NT2/D1 (cell line): ENCODE measurements at regions not wholly inside any gene's neighbourhood (a gene's known extent, or its start where the extent isn't known, plus 50 kb on each side); places are given as distances from the start of the nearest gene placed in this dataset.
"Not testable (repeated sequence)": the region's sequence is repeated elsewhere in the genome, so short reads cannot be mapped to it uniquely, and the experiment has no call there.

ENCODE experiments used
- DNase-seq: peaks from one replicate; pipeline ENCODE4 v3.0.0-alpha.2; 2011; ENCODE audit warnings: low read depth, low spot score
- H3K27me3 ChIP-seq: 2 replicates; pipeline ENCODE4 v1.6.0; 2011; ENCODE audit warnings: mild to moderate bottlenecking; ENCODE audit not compliant: insufficient read length, insufficient read depth
- H3K36me3 ChIP-seq: 2 replicates; pipeline ENCODE4 v1.6.1; 2011; ENCODE audit warnings: mild to moderate bottlenecking, low read length, mixed read lengths; ENCODE audit not compliant: insufficient read depth, insufficient read length
- H3K4me1 ChIP-seq: 2 replicates; pipeline ENCODE4 v1.5.1; 2011; ENCODE audit not compliant: insufficient read depth, insufficient read length
- H3K4me3 ChIP-seq: 2 replicates; pipeline ENCODE4 v1.5.1; 2011; ENCODE audit warnings: low read depth; ENCODE audit not compliant: insufficient read length
- H3K9ac ChIP-seq: 2 replicates; pipeline ENCODE4 v1.6.0; 2011; ENCODE audit warnings: low read depth; ENCODE audit not compliant: insufficient read length
- H3K9me3 ChIP-seq: 2 replicates; pipeline ENCODE4 v1.5.1; 2011; ENCODE audit warnings: mild to moderate bottlenecking, low read length; ENCODE audit not compliant: insufficient read depth
- SUZ12 ChIP-seq: IDR thresholded peaks from 2 replicates; pipeline ENCODE4 v1.6.1; 2011; ENCODE audit not compliant: insufficient read length, insufficient read depth; ENCODE audit errors: extremely low read depth
- YY1 ChIP-seq: IDR thresholded peaks from 2 replicates; pipeline ENCODE4 v1.6.1; 2011; ENCODE audit not compliant: insufficient read length, insufficient read depth
- ZNF274 ChIP-seq: IDR thresholded peaks from 2 replicates; pipeline ENCODE4 v1.6.1; 2011; ENCODE audit warnings: mild to moderate bottlenecking, low read depth, low read length

DNA sequence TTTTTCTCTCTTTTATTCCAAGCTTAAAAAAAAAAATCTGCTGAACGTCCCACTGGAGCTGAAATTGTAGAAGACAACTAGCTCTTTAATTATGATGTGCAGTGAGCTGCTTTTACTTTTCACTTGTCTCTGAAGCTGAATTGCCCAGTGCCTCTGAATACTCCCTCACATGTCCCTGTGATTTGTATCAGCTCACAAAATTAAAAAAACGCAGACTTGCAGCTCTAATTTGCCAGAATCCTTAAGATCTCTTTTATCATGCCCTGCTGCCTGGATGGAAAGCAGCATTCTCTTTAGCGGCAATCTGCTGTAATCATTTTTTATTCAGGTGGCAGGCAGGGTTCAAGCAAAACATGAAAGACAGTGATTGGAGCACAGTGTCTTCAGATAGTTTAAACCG lies 443.8 kb upstream of the SPTLC3 start:
- H3K36me3 ChIP-seq = no peaks in the 10 kb centered on the region
- TF ChIP-seq SUZ12 = no peak
- no peak for TF ChIP-seq YY1
- no peak overlapping the region for H3K9ac ChIP-seq
- no peaks in the 10 kb centered on the region for H3K27me3 ChIP-seq
- H3K9me3 ChIP-seq = no peaks in the 10 kb centered on the region
- H3K4me1 ChIP-seq = no peaks in the 10 kb centered on the region
- no peak overlapping the region for H3K4me3 ChIP-seq
- no peak for DNase-seq

DNA sequence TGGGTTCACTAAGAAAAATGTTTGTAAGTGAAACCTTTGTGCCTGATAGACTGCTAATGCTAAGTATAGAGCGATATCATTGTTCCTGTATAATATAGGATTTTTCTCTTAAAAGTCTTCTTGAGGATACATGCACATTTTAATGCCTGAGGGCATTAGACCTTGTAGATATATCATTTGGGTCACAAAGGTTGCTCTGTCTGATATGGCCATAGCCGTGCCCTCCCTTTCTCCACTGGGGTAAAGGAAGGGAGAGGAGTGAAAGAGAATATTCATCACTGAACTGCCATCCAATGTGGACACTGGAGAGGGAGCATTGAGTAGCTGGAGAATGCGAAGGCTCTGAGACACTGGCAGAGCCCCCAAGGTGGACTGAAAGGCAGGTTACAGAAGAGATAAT lies 442.2 kb upstream of the SPTLC3 start:
- DNase-seq = no peak
- Histone ChIP-seq H3K9ac (no peak overlapping the region), H3K9me3 (no peaks in the 10 kb centered on the region), H3K4me1 (no peaks in the 10 kb centered on the region), H3K36me3 (no peaks in the 10 kb centered on the region), H3K27me3 (no peaks in the 10 kb centered on the region), H3K4me3 (no peak overlapping the region)
- no peak for TF ChIP-seq SUZ12

DNA sequence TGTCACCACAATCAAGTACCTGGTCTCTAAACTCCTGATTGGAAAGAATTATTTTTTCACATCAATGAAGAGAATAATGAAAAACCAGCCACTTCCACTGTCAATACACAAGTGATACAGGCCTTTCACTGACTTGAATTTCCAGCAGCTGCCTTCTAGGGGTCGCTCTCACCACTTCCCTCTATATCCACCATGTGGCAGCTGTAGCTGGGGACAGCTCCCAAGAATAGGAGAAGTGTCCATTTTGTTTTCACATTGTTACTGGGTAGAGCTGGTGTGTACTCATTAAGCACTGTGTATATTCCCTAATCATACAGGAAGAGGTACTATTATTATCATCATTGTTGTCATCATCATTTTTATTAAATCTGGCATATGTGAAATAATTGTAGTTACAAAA lies 438.4 kb upstream of the SPTLC3 start:
- H3K9ac ChIP-seq = no peak overlapping the region
- H3K9me3 ChIP-seq = no peaks in the 10 kb centered on the region
- no peaks in the 10 kb centered on the region for H3K36me3 ChIP-seq
- TF ChIP-seq ZNF274 (no peak), YY1 (no peak), SUZ12 (no peak)
- no peaks in the 10 kb centered on the region for H3K4me1 ChIP-seq
- no peaks in the 10 kb centered on the region for H3K27me3 ChIP-seq
- H3K4me3 ChIP-seq = no peak overlapping the region
- DNase-seq = peak; percentile 51

DNA sequence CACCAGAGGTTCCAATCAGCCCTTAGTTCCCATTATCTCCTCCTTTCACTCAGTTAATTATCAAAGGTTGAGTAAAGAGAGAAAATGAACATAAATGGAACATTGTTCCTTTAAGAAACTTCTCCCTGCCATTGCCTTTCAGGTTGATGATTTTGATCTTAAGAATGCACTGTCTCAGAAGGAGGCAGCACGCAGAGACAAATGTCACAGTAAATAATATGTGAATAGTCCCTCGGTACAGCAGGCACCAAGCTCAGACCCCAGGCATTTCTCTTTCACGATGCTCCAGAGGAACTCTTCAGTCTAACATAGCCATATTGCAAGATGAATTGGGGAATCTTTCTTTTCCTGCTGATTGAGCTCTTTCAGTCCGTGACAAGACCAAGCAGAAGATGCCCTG lies 435.3 kb upstream of the SPTLC3 start:
- no peaks in the 10 kb centered on the region for H3K4me1 ChIP-seq
- H3K4me3 ChIP-seq = no peak overlapping the region
- no peaks in the 10 kb centered on the region for H3K27me3 ChIP-seq
- TF ChIP-seq YY1 = no peak
- TF ChIP-seq SUZ12 = no peak
- no peak for TF ChIP-seq ZNF274
- H3K36me3 ChIP-seq = no peaks in the 10 kb centered on the region
- no peak for DNase-seq
- no peak overlapping the region for H3K9ac ChIP-seq
- H3K9me3 ChIP-seq = no peaks in the 10 kb centered on the region

DNA sequence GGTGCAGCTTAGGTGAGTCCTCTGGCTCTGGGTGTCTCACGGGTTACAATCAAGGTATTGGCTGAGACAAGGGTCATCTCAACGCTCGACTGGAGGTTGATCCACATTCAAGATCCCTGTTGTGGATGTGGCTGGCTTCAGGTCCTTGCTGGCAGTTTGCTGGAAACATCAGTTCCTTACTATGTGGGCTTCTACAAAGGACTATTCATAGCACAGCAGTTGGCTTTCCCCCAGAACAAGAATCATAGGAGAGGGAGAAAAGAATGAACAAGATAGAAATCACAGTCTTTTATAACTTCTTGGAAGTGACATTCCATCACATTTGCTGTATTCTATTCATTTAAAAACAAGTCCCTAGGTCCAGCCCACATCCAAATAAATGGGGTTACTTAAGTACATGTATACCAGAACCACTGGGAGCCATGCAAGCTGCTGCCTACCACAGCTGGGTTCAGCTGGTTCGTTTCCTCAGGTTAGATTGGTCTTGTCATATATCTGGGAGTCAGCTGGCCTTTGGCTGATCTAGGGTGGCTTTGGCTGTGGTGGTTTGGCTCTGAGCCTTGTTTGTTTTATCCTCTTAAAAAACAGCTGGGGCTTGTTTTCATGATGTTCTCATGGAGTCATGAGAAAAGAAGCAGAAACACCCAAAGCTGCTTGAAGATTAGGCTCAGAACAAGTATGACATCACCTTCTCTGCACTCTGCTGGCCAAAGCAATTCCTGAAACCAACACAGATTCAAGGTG lies 433.2 kb upstream of the SPTLC3 start:
- no peak for TF ChIP-seq ZNF274
- no peak for TF ChIP-seq SUZ12
- TF ChIP-seq YY1 = no peak
- DNase-seq = no peak
- H3K9ac ChIP-seq = no peak overlapping the region

DNA sequence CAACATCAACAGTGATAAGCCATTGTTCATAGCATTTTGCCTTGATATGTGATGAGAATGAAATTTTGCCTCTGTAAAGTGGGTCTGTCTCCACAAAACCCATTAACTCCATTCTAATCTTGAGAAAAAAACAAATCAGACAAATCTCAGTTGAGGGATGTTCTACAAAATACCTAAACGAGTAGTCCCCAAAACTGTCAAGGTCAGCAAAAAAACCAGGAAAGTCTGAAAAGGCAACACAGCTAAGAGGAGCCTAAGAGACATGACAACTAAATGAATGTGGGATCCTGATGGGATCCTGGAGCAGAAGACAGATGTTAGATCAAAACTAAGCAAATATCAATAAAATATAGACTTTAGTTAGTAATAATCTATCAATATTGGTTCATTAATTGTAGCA lies 431.6 kb upstream of the SPTLC3 start:
- Histone ChIP-seq H3K9me3 (0 out of 2 replicates have a peak, but pooled peaks cover 6% of the 10 kb centered on the region), H3K36me3 (no peaks in the 10 kb centered on the region), H3K27me3 (no peaks in the 10 kb centered on the region), H3K9ac (no peak overlapping the region), H3K4me3 (no peak overlapping the region), H3K4me1 (no peaks in the 10 kb centered on the region)
- TF ChIP-seq SUZ12 (no peak), ZNF274 (no peak), YY1 (no peak)
- no peak for DNase-seq

More for the DNA sequence above, 433.2 kb upstream of the SPTLC3 start:
- no peaks in the 10 kb centered on the region for H3K9me3 ChIP-seq
- H3K36me3 ChIP-seq = no peaks in the 10 kb centered on the region
- H3K4me3 ChIP-seq = no peak overlapping the region
- no peaks in the 10 kb centered on the region for H3K27me3 ChIP-seq
- no peaks in the 10 kb centered on the region for H3K4me1 ChIP-seq

DNA sequence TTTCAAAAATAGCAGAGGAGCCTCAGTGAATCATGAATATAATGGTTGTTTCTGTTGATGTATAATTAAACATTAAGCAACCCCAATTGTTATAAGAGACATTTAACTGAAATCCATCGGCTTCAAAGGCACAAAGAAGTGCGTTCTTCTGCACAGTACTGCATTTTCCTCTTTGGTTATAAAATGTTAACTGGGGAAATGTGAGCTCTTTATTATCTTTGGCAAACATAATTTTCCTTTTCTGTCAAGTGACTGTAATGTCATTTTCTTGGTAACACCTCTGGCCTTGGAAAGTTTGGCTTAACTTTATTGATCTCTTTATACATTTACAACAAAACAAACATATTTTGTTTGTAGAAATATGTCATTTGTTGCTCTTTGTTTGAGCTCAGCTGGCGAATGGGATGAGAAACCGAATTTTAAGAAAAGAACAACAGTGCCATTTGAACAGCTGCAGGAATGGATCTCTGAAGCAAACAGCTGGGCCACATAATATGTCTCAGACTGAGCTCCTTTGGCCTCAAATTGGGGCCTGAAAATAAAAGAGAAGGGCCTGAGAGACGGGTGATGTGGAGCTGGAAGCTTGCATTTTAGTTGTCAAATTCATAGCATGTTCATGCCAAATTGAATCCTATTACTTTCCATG lies 427.0 kb upstream of the SPTLC3 start:
- Histone ChIP-seq H3K27me3 (no peaks in the 10 kb centered on the region), H3K9ac (no peak overlapping the region), H3K4me3 (no peak overlapping the region), H3K4me1 (no peaks in the 10 kb centered on the region), H3K36me3 (no peaks in the 10 kb centered on the region), H3K9me3 (0 out of 2 replicates have a peak, but pooled peaks cover 6% of the 10 kb centered on the region)
- TF ChIP-seq SUZ12 (no peak), YY1 (no peak), ZNF274 (no peak)
- DNase-seq = no peak

DNA sequence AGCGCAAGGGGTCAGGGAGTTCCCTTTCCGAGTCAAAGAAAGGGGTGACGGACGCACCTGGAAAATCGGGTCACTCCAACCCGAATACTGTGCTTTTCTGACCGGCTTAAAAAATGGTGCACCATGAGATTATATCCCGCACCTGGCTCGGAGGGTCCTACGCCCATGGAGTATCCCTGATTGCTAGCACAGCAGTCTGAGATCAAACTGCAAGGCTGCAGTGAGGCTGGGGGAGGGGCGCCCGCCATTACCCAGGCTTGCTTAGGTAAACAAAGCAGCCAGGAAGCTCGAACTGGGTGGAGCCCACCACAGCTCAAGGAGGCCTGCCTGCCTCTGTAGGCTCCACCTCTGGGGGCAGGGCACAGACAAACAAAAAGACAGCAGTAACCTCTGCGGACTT lies 426.1 kb upstream of the SPTLC3 start:
- not testable (repeated sequence) for H3K4me1 ChIP-seq, H3K9ac ChIP-seq, H3K9me3 ChIP-seq, H3K4me3 ChIP-seq, H3K27me3 ChIP-seq, DNase-seq, H3K36me3 ChIP-seq
